Ascending aorta (tissue), 2 donors: ENCODE measurements at regions not wholly inside any gene's neighbourhood (a gene's known extent, or its start where the extent isn't known, plus 50 kb on each side); places are given as distances from the start of the nearest gene placed in this dataset.

Experiments
- DNase-seq, 2 donors: peaks; one replicate each; pipeline ENCODE4 v3.0.0-alpha.2; 2019; ENCODE audit warnings: low spot score in 2 of 2
- H3K27ac ChIP-seq, 2 donors: fragments of 200-600 bp; sonication (generic); one replicate each; pipeline ENCODE4 v1.5.1; 2016 to 2017; ENCODE audit warnings: mild to moderate bottlenecking in 1 of 2
- H3K27me3 ChIP-seq: fragments of 200-600 bp; sonication (generic); one replicate; pipeline ENCODE4 v1.5.1; 2017
- H3K36me3 ChIP-seq, 2 donors: fragments of 200-600 bp; sonication (generic); one replicate each; pipeline ENCODE4 v1.5.1; 2016
- H3K4me1 ChIP-seq, 2 donors: fragments of 200-600 bp; sonication (generic); one replicate each; pipeline ENCODE4 v1.5.1; 2016 to 2017; ENCODE audit warnings: mild to moderate bottlenecking in 1 of 2
- H3K4me3 ChIP-seq, 2 donors: fragments of 200-600 bp; sonication (generic); one replicate each; pipeline ENCODE4 v1.5.1; 2016 to 2017; ENCODE audit warnings: mild to moderate bottlenecking in 1 of 2
- H3K9me3 ChIP-seq, 2 donors: fragments of 200-600 bp; sonication (generic); one replicate each; pipeline ENCODE4 v1.5.1; 2016
- CTCF ChIP-seq, 3 experiments: fragments of 200-600 bp in 2 of 3; fragments of 450-650 bp in 1 of 3; sonication (generic) in 2 of 3; IDR thresholded peaks; one replicate each; pipeline ENCODE4 v1.5.1; 2016 to 2019; ENCODE audit warnings: antibody characterized with exemption in 3 of 3, mild to moderate bottlenecking in 1 of 3, moderate library complexity in 1 of 3
- intact Hi-C: fragments of 100-400 bp; cut with DNase I; formaldehyde crosslinking; loops from one replicate; pipeline ENCODE4 v1.15.1; 2023

GRCh38 chr13:85582890-85583289 is 216.3 kb downstream of the SLITRK6 start:
- no peak overlapping the region for H3K27ac ChIP-seq
- no peak overlapping the region for H3K4me3 ChIP-seq
- no peaks in the 10 kb centered on the region for H3K27me3 ChIP-seq
- no peaks in the 10 kb centered on the region for H3K36me3 ChIP-seq
- peaks cover 0 to 9% of the 10 kb centered on the region in 2 donors for H3K9me3 ChIP-seq
- no peak for DNase-seq
- H3K4me1 ChIP-seq = no peaks in the 10 kb centered on the region
- intact Hi-C loops = no loop called here
- no peak for TF ChIP-seq CTCF (IDR thresholded peaks at IDR 0.05)

GRCh38 chr13:85575110-85575509 is 224.1 kb downstream of the SLITRK6 start:
- no peaks in the 10 kb centered on the region for H3K27me3 ChIP-seq
- H3K4me3 ChIP-seq = no peak overlapping the region
- H3K4me1 ChIP-seq = no peaks in the 10 kb centered on the region
- H3K9me3 ChIP-seq = no peaks in the 10 kb centered on the region
- intact Hi-C loops = no loop called here
- H3K27ac ChIP-seq = no peak overlapping the region
- no peaks in the 10 kb centered on the region for H3K36me3 ChIP-seq
- TF ChIP-seq CTCF (IDR thresholded peaks at IDR 0.05) = no peak
- no peak for DNase-seq

- no peaks in the 10 kb centered on the region for H3K9me3 ChIP-seq
- no peak for TF ChIP-seq CTCF (IDR thresholded peaks at IDR 0.05)
- no peaks in the 10 kb centered on the region for H3K4me1 ChIP-seq
- no peaks in the 10 kb centered on the region for H3K27me3 ChIP-seq
- no peak for DNase-seq
- no peak overlapping the region for H3K4me3 ChIP-seq
- no peaks in the 10 kb centered on the region for H3K36me3 ChIP-seq
- H3K27ac ChIP-seq = no peak overlapping the region
- intact Hi-C loops = no loop called here
Measured at GRCh38 chr13:85567909-85568308, 231.3 kb downstream of the SLITRK6 start.

- Histone ChIP-seq H3K27ac (no peak overlapping the region), H3K4me3 (no peak overlapping the region), H3K4me1 (no peaks in the 10 kb centered on the region), H3K9me3 (no peaks in the 10 kb centered on the region), H3K27me3 (no peaks in the 10 kb centered on the region), H3K36me3 (no peaks in the 10 kb centered on the region)
- intact Hi-C loops = no loop called here
- no peak for DNase-seq
- TF ChIP-seq CTCF (IDR thresholded peaks at IDR 0.05) = no peak
Measured at GRCh38 chr13:85565652-85566051, 233.6 kb downstream of the SLITRK6 start.

GRCh38 chr13:85564598-85564997 is 234.6 kb downstream of the SLITRK6 start:
- Histone ChIP-seq H3K36me3 (no peaks in the 10 kb centered on the region), H3K27ac (no peak overlapping the region), H3K4me1 (no peaks in the 10 kb centered on the region), H3K9me3 (no peaks in the 10 kb centered on the region), H3K4me3 (no peak overlapping the region), H3K27me3 (no peaks in the 10 kb centered on the region)
- no peak for TF ChIP-seq CTCF (IDR thresholded peaks at IDR 0.05)
- intact Hi-C loops = no loop called here
- no peak for DNase-seq

- Histone ChIP-seq H3K36me3 (no peaks in the 10 kb centered on the region), H3K9me3 (no peaks in the 10 kb centered on the region), H3K27ac (no peak overlapping the region), H3K4me1 (no peaks in the 10 kb centered on the region), H3K27me3 (no peaks in the 10 kb centered on the region), H3K4me3 (no peak overlapping the region)
- intact Hi-C loops = no loop called here
- no peak for TF ChIP-seq CTCF (IDR thresholded peaks at IDR 0.05)
- no peak for DNase-seq
Measured at GRCh38 chr13:85562282-85562681, 236.9 kb downstream of the SLITRK6 start.
